Keratinocyte (primary cell): ENCODE measurements at regions not wholly inside any gene's neighbourhood (a gene's known extent, or its start where the extent isn't known, plus 50 kb on each side); places are given as distances from the start of the nearest gene placed in this dataset.
A peak's percentile ranks its signal among the peaks of the same experiment; 100 is the strongest.

Source experiments
- DNase-seq: peaks from one replicate; pipeline ENCODE4 v3.0.0-alpha.2; 2011; ENCODE audit warnings: low read depth, missing footprints, low spot score
- FAIRE-seq: peaks from 2 replicates; lab custom pipeline; 2011; peaks lifted over from hg19 to GRCh38; lab: Jason Lieb, UNC
- H2AFZ ChIP-seq: 2 replicates; pipeline ENCODE4 v1.6.0; 2012; ENCODE audit warnings: low read length, control low read depth, inconsistent platforms; ENCODE audit not compliant: control insufficient read depth
- H3K27ac ChIP-seq: 2 replicates; pipeline ENCODE4 v1.5.1; 2011; ENCODE audit warnings: low read length; ENCODE audit not compliant: control insufficient read depth, insufficient read depth
- H3K27me3 ChIP-seq: 3 replicates; pipeline ENCODE4 v1.6.0; 2011; ENCODE audit warnings: low read length; ENCODE audit not compliant: control insufficient read depth, insufficient read depth; ENCODE audit errors: extremely low read depth
- H3K36me3 ChIP-seq, 2 experiments: 2 replicates in 1 of 2; 3 replicates in 1 of 2; pipeline ENCODE4 v1.5.1; 2011; ENCODE audit warnings: low read length in 2 of 2, mild to moderate bottlenecking in 1 of 2; ENCODE audit not compliant: control insufficient read depth in 2 of 2, insufficient read depth in 2 of 2; ENCODE audit errors: extremely low read depth in 1 of 2
- H3K4me1 ChIP-seq: 3 replicates; pipeline ENCODE4 v1.5.1; 2011; ENCODE audit warnings: low read length; ENCODE audit not compliant: control insufficient read depth, insufficient read depth; ENCODE audit errors: extremely low read depth
- H3K4me2 ChIP-seq: 3 replicates; pipeline ENCODE4 v1.6.0; 2011; ENCODE audit warnings: low read depth, low read length; ENCODE audit not compliant: control insufficient read depth, insufficient read depth; ENCODE audit errors: extremely low read depth
- H3K4me3 ChIP-seq, 3 experiments: fragments of 200-600 bp in 1 of 3; sonication (generic) in 1 of 3; 2 replicates in 2 of 3; 3 replicates in 1 of 3; pipeline ENCODE4 v1.5.1; 2011 to 2016; ENCODE audit warnings: low read length in 3 of 3, mild to moderate bottlenecking in 3 of 3, control low read depth in 2 of 3, inconsistent platforms in 1 of 3, low read depth in 1 of 3, mixed read lengths in 1 of 3, mixed run types in 1 of 3, moderate library complexity in 1 of 3; ENCODE audit not compliant: control insufficient read depth in 2 of 3, insufficient read depth in 2 of 3; ENCODE audit errors: extremely low read depth in 1 of 3
- H3K79me2 ChIP-seq: 2 replicates; pipeline ENCODE4 v1.6.0; 2012; ENCODE audit warnings: low read length; ENCODE audit not compliant: control insufficient read depth, insufficient read depth
- H3K9ac ChIP-seq: 3 replicates; pipeline ENCODE4 v1.6.0; 2011; ENCODE audit warnings: low read length; ENCODE audit not compliant: control insufficient read depth, insufficient read depth; ENCODE audit errors: extremely low read depth
- H3K9me1 ChIP-seq: 3 replicates; pipeline ENCODE4 v1.6.0; 2011; ENCODE audit warnings: low read length; ENCODE audit not compliant: control insufficient read depth, insufficient read depth; ENCODE audit errors: extremely low read depth
- H3K9me3 ChIP-seq: 2 replicates; pipeline ENCODE4 v1.5.1; 2012; ENCODE audit warnings: low read depth, low read length; ENCODE audit not compliant: control insufficient read depth
- H4K20me1 ChIP-seq: 3 replicates; pipeline ENCODE4 v1.6.0; 2011; ENCODE audit warnings: low read length; ENCODE audit not compliant: control insufficient read depth, insufficient read depth; ENCODE audit errors: extremely low read depth
- CTCF ChIP-seq, 3 experiments: IDR thresholded peaks in 1 of 3; conservative IDR thresholded peaks in 1 of 3; optimal IDR thresholded peaks in 1 of 3; 2 replicates in 2 of 3; 3 replicates in 1 of 3; pipeline versions ENCODE3 to v1.5.1; 2011; ENCODE audit warnings: low read length in 3 of 3, mild to moderate bottlenecking in 3 of 3, moderate library complexity in 2 of 3, control low read depth in 1 of 3, inconsistent platforms in 1 of 3; ENCODE audit not compliant: insufficient read depth in 2 of 3; ENCODE audit errors: extremely low read depth in 1 of 3
- EZH2 ChIP-seq: IDR thresholded peaks from one replicate; pipeline ENCODE4 v1.6.1; 2012; ENCODE audit warnings: inconsistent platforms, mild to moderate bottlenecking, low read length, moderate library complexity
- dilution Hi-C: fragments of 300-500 bp; cut with MboI; formaldehyde crosslinking; loops from one replicate; pipeline ENCODE4 v1.7.0; 2020; ENCODE audit warnings: low sequenced_read_pairs; ENCODE audit not compliant: extremely low pct_ligation_motif_present

- FAIRE-seq (peak; percentile 67), DNase-seq (no peak)
- H3K4me2 ChIP-seq, result no peak overlapping the region
- H3K27me3 ChIP-seq, result peaks cover 2% of the 10 kb centered on the region
- H3K27ac ChIP-seq, result peak overlapping the region; percentile 6
- H3K36me3 ChIP-seq, result no peaks in the 10 kb centered on the region
- H3K4me1 ChIP-seq, result peaks cover 11% of the 10 kb centered on the region
- H3K4me3 ChIP-seq, result no peak overlapping the region
- no peaks in the 10 kb centered on the region for H3K9me1 ChIP-seq
- H3K79me2 ChIP-seq, result no peaks in the 10 kb centered on the region
- no peak overlapping the region for H2AFZ ChIP-seq
- H3K9me3 ChIP-seq, result no peaks in the 10 kb centered on the region
- no peak overlapping the region for H3K9ac ChIP-seq
- dilution Hi-C loops, result no loop called here
- TF ChIP-seq CTCF (optimal IDR thresholded peaks at IDR 0.05 in 1 of 3, IDR thresholded peaks at IDR 0.05 in 1 of 3, conservative IDR thresholded peaks at IDR 0.05 in 1 of 3; ENCODE audit: extremely low read depth in 1 of 3, insufficient read depth in 2 of 3, low read length in 3 of 3) (no peak), EZH2 (no peak)
- no peaks in the 10 kb centered on the region for H4K20me1 ChIP-seq
These were observed 50.4 kb upstream of the C7orf33 start for GRCh38 chr7:148540041-148540738.
